ENCODE measurements at regions not wholly inside any gene's neighbourhood (a gene's known extent, or its start where the extent isn't known, plus 50 kb on each side); places are given as distances from the start of the nearest gene placed in this dataset.
"Not testable (repeated sequence)": the region's sequence is repeated elsewhere in the genome, so short reads cannot be mapped to it uniquely, and the experiment has no call there.

DNA sequence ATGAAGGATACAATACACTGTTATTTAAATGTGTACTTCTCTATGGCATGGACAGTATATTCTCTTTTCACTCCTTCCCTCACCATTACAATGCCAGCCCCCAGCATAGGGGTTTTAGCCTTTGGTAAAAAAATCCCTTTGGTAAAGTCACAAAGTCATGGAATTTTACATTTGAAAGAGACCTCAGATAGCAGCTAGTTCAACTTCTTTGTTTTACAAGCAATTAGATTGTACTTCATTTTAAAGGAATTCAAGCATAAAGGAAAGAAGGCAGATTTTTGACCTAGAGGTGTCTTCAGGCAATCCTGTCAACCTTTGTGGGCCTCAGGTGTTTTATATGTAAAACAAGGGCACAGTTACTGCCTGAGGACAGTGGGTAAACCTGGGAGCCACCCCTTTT lies 1188.4 kb upstream of the AUTS2 start:
- Histone ChIP-seq H3K4me1 (ENCODE audit: control insufficient read depth, extremely low read depth, insufficient read depth, low read length) (no peaks in the 10 kb centered on the region), H3K9ac (ENCODE audit: insufficient read depth, low read length) (no peak overlapping the region), H3K79me2 (ENCODE audit: control insufficient read depth, insufficient read depth, low read length) (no peaks in the 10 kb centered on the region), H4K20me1 (ENCODE audit: control insufficient read depth, extremely low read depth, insufficient read depth, low read length) (no peaks in the 10 kb centered on the region), H3K9me3 (ENCODE audit: control insufficient read depth, insufficient read depth, low read depth, low read length) (no peaks in the 10 kb centered on the region), H3K4me3 (replicated peaks in 1 of 4; ENCODE audit: control extremely low read depth in 1 of 4, insufficient read depth in 1 of 4, low read depth in 3 of 4, low read length in 4 of 4) (no peak overlapping the region), H3K27ac (ENCODE audit: insufficient read depth, low read length) (no peak overlapping the region), H3K27me3 (ENCODE audit: control insufficient read depth, insufficient read depth, low read length) (no peaks in the 10 kb centered on the region), H2AFZ (ENCODE audit: low read length) (no peak overlapping the region), H3K4me2 (ENCODE audit: extremely low read depth, insufficient read depth, low read length) (no peak overlapping the region), H3K36me3 (ENCODE audit: control insufficient read depth, insufficient read depth, low read length) (no peaks in the 10 kb centered on the region)
- TF ChIP-seq EZH2 (IDR thresholded peaks at IDR 0.05; ENCODE audit: low read length, missing control alignments), result no peak
- TF ChIP-seq, protein P1, sequence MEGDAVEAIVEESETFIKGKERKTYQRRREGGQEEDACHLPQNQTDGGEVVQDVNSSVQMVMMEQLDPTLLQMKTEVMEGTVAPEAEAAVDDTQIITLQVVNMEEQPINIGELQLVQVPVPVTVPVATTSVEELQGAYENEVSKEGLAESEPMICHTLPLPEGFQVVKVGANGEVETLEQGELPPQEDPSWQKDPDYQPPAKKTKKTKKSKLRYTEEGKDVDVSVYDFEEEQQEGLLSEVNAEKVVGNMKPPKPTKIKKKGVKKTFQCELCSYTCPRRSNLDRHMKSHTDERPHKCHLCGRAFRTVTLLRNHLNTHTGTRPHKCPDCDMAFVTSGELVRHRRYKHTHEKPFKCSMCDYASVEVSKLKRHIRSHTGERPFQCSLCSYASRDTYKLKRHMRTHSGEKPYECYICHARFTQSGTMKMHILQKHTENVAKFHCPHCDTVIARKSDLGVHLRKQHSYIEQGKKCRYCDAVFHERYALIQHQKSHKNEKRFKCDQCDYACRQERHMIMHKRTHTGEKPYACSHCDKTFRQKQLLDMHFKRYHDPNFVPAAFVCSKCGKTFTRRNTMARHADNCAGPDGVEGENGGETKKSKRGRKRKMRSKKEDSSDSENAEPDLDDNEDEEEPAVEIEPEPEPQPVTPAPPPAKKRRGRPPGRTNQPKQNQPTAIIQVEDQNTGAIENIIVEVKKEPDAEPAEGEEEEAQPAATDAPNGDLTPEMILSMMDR (conservative IDR thresholded peaks at IDR 0.05 in 1 of 2, IDR thresholded peaks at IDR 0.05 in 1 of 2; ENCODE audit: low read depth in 1 of 2, low read length in 2 of 2), result no peak
- DNase-seq (ENCODE audit: low read depth in 2 of 2), result no peak

- H3K9me3 ChIP-seq (ENCODE audit: control insufficient read depth, insufficient read depth, low read depth, low read length); H2AFZ ChIP-seq (ENCODE audit: low read length); H3K27ac ChIP-seq (ENCODE audit: insufficient read depth, low read length); H3K4me2 ChIP-seq (ENCODE audit: extremely low read depth, insufficient read depth, low read length); H3K27me3 ChIP-seq (ENCODE audit: control insufficient read depth, insufficient read depth, low read length); H3K9ac ChIP-seq (ENCODE audit: insufficient read depth, low read length); H3K4me3 ChIP-seq (replicated peaks in 1 of 4; ENCODE audit: control extremely low read depth in 1 of 4, insufficient read depth in 1 of 4, low read depth in 3 of 4, low read length in 4 of 4); DNase-seq (ENCODE audit: low read depth in 2 of 2); H3K79me2 ChIP-seq (ENCODE audit: control insufficient read depth, insufficient read depth, low read length); H4K20me1 ChIP-seq (ENCODE audit: control insufficient read depth, extremely low read depth, insufficient read depth, low read length); H3K4me1 ChIP-seq (ENCODE audit: control insufficient read depth, extremely low read depth, insufficient read depth, low read length); H3K36me3 ChIP-seq (ENCODE audit: control insufficient read depth, insufficient read depth, low read length): not testable (repeated sequence)
Observed at GRCh38 chr7:68410693-68411092, 1187.6 kb upstream of the AUTS2 start.

DNA sequence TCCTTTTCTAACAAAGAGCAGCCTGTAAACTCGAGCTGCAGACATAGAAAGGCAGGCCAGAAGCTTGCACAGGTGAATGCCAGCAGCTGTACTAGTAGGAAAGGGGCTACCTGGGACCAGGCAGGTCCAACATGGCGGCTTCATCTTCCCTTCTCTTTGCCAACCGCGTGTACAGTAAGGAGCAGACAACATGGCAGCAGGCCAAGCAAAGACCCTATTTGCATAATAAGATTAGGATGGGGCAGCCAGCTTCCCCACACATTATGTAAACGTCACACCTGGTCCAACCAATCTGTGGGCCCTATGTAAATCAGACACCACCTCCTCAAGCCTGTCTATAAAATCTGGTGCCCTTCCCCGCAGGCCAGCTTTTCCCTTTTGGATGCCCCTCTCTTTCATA lies 1186.5 kb upstream of the AUTS2 start:
- H3K9me3 ChIP-seq (ENCODE audit: control insufficient read depth, insufficient read depth, low read depth, low read length), result no peaks in the 10 kb centered on the region
- no peak overlapping the region for H2AFZ ChIP-seq (ENCODE audit: low read length)
- H3K79me2 ChIP-seq (ENCODE audit: control insufficient read depth, insufficient read depth, low read length), result no peaks in the 10 kb centered on the region
- DNase-seq (ENCODE audit: low read depth in 2 of 2), result no peak
- no peak overlapping the region for H3K9ac ChIP-seq (ENCODE audit: insufficient read depth, low read length)
- TF ChIP-seq EZH2 (IDR thresholded peaks at IDR 0.05; ENCODE audit: low read length, missing control alignments), result no peak
- H3K4me1 ChIP-seq (ENCODE audit: control insufficient read depth, extremely low read depth, insufficient read depth, low read length), result no peaks in the 10 kb centered on the region
- H4K20me1 ChIP-seq (ENCODE audit: control insufficient read depth, extremely low read depth, insufficient read depth, low read length), result no peaks in the 10 kb centered on the region
- no peaks in the 10 kb centered on the region for H3K27me3 ChIP-seq (ENCODE audit: control insufficient read depth, insufficient read depth, low read length)
- H3K36me3 ChIP-seq (ENCODE audit: control insufficient read depth, insufficient read depth, low read length), result no peaks in the 10 kb centered on the region
- no peak overlapping the region for H3K27ac ChIP-seq (ENCODE audit: insufficient read depth, low read length)
- H3K4me3 ChIP-seq (replicated peaks in 1 of 4; ENCODE audit: control extremely low read depth in 1 of 4, insufficient read depth in 1 of 4, low read depth in 3 of 4, low read length in 4 of 4), result no peak overlapping the region
- H3K4me2 ChIP-seq (ENCODE audit: extremely low read depth, insufficient read depth, low read length), result no peak overlapping the region

GRCh38 chr7:68414631-68415425 lies 1183.4 kb upstream of the AUTS2 start:
- Histone ChIP-seq H3K4me2 (ENCODE audit: extremely low read depth, insufficient read depth, low read length) (no peak overlapping the region), H3K4me3 (replicated peaks in 1 of 4; ENCODE audit: control extremely low read depth in 1 of 4, insufficient read depth in 1 of 4, low read depth in 3 of 4, low read length in 4 of 4) (no peak overlapping the region), H3K9ac (ENCODE audit: insufficient read depth, low read length) (no peak overlapping the region), H3K27me3 (ENCODE audit: control insufficient read depth, insufficient read depth, low read length) (no peaks in the 10 kb centered on the region), H2AFZ (ENCODE audit: low read length) (no peak overlapping the region), H3K9me3 (ENCODE audit: control insufficient read depth, insufficient read depth, low read depth, low read length) (no peaks in the 10 kb centered on the region), H3K4me1 (ENCODE audit: control insufficient read depth, extremely low read depth, insufficient read depth, low read length) (no peaks in the 10 kb centered on the region), H4K20me1 (ENCODE audit: control insufficient read depth, extremely low read depth, insufficient read depth, low read length) (no peaks in the 10 kb centered on the region), H3K79me2 (ENCODE audit: control insufficient read depth, insufficient read depth, low read length) (no peaks in the 10 kb centered on the region), H3K36me3 (ENCODE audit: control insufficient read depth, insufficient read depth, low read length) (no peaks in the 10 kb centered on the region), H3K27ac (ENCODE audit: insufficient read depth, low read length) (no peak overlapping the region)
- DNase-seq (ENCODE audit: low read depth in 2 of 2), result no peak
- TF ChIP-seq, protein P1 (conservative IDR thresholded peaks at IDR 0.05 in 1 of 2, IDR thresholded peaks at IDR 0.05 in 1 of 2; ENCODE audit: low read depth in 1 of 2, low read length in 2 of 2), result no peak
- TF ChIP-seq EZH2 (IDR thresholded peaks at IDR 0.05; ENCODE audit: low read length, missing control alignments), result no peak

Measured in fibroblast of lung (primary cell).